Stomach (tissue), 4 donors: ENCODE measurements at regions not wholly inside any gene's neighbourhood (a gene's known extent, or its start where the extent isn't known, plus 50 kb on each side); places are given as distances from the start of the nearest gene placed in this dataset.

ENCODE experiments used
- POLR2A ChIP-seq, 4 donors: fragments of 450-650 bp; IDR thresholded peaks; one replicate each; pipeline ENCODE4 v1.6.1; 2016; ENCODE audit warnings: antibody characterized with exemption in 4 of 4, control low read depth in 2 of 4, mild to moderate bottlenecking in 1 of 4, moderate library complexity in 1 of 4
- POLR2AphosphoS5 ChIP-seq, 3 donors: sonication (generic); formaldehyde crosslinking; IDR thresholded peaks; one replicate each; pipeline ENCODE4 v1.6.1; 2016; ENCODE audit warnings: antibody characterized with exemption in 3 of 3
- TF ChIP-seq, protein P1 (sequence below), 7 experiments: fragments of 450-650 bp in 4 of 7; fragments of 200-600 bp in 3 of 7; sonication (generic) in 3 of 7; IDR thresholded peaks; one replicate each; pipeline ENCODE4 v1.5.1; 2016 to 2019; ENCODE audit warnings: antibody characterized with exemption in 7 of 7, control low read depth in 2 of 7, mild to moderate bottlenecking in 1 of 7

DNA sequence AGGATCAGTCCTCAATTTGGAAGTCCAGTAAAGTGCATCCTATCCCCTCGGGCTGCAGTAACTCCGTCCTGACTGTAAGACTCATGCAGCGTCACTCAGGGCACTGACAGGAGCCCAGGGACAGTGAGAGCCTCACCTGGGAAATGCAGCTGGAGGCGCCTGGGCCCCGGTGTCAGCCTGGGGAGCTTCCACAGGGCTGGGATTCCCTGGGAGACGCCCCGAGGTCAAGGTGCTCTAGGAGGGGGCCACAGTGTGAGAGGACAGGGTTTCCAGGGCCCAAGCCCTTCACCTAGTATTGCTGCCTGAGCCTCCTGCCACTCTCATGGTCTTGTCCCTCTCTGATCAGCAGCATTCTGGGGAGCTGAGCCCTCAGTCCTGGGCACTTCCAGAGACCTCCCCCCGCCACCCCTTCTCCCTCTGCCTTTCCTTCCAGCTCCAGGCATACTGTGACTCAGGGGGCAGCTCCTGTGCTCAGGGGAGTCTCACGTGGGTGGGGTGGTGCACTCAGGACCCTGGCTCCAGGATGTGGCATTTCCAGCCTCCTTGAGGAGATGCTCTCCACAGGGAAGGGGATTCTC lies 99.1 kb upstream of the IGLL5 start:
- no peak for TF ChIP-seq POLR2A (IDR thresholded peaks at IDR 0.05)
- TF ChIP-seq, protein P1, sequence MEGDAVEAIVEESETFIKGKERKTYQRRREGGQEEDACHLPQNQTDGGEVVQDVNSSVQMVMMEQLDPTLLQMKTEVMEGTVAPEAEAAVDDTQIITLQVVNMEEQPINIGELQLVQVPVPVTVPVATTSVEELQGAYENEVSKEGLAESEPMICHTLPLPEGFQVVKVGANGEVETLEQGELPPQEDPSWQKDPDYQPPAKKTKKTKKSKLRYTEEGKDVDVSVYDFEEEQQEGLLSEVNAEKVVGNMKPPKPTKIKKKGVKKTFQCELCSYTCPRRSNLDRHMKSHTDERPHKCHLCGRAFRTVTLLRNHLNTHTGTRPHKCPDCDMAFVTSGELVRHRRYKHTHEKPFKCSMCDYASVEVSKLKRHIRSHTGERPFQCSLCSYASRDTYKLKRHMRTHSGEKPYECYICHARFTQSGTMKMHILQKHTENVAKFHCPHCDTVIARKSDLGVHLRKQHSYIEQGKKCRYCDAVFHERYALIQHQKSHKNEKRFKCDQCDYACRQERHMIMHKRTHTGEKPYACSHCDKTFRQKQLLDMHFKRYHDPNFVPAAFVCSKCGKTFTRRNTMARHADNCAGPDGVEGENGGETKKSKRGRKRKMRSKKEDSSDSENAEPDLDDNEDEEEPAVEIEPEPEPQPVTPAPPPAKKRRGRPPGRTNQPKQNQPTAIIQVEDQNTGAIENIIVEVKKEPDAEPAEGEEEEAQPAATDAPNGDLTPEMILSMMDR (IDR thresholded peaks at IDR 0.05), result no peak
- no peak for TF ChIP-seq POLR2AphosphoS5 (IDR thresholded peaks at IDR 0.05)
